Psoas muscle (tissue), 7 donors: ENCODE measurements at regions not wholly inside any gene's neighbourhood (a gene's known extent, or its start where the extent isn't known, plus 50 kb on each side); places are given as distances from the start of the nearest gene placed in this dataset.

Experiments used
- ATAC-seq, 4 donors: fragments of 200-7000 bp; cut with Tn5 transposase; one replicate each; pipeline ENCODE4 v1.9.1; 2020; ENCODE audit warnings: moderate library complexity in 3 of 4, mild to moderate bottlenecking in 2 of 4
- DNase-seq, 2 donors: peaks; one replicate each; pipeline ENCODE4 v3.0.0-alpha.2; 2020
- H3K27ac ChIP-seq: fragments of 200-600 bp; one replicate; pipeline ENCODE4 v1.8.0; 2022
- H3K27me3 ChIP-seq, 3 donors: fragments of 200-600 bp in 1 of 3; one replicate each; pipeline versions ENCODE4 v1.6.1 to v1.8.0; 2013 to 2022; ENCODE audit warnings: low read length in 2 of 3, mild to moderate bottlenecking in 2 of 3, moderate library complexity in 1 of 3; ENCODE audit not compliant: insufficient read depth in 3 of 3
- H3K36me3 ChIP-seq, 2 donors: fragments of 200-600 bp in 1 of 2; one replicate each; pipeline versions ENCODE4 v1.6.1 to v1.8.0; 2013 to 2022; ENCODE audit warnings: low read depth in 1 of 2, mild to moderate bottlenecking in 1 of 2, moderate library complexity in 1 of 2; ENCODE audit not compliant: insufficient read depth in 1 of 2
- H3K4me1 ChIP-seq: fragments of 200-600 bp; one replicate; pipeline ENCODE4 v1.8.0; 2022
- H3K4me3 ChIP-seq: fragments of 200-600 bp; one replicate; pipeline ENCODE4 v1.8.0; 2022; ENCODE audit warnings: mild to moderate bottlenecking
- H3K9me3 ChIP-seq: fragments of 200-600 bp; one replicate; pipeline ENCODE4 v1.8.0; 2022
- CTCF ChIP-seq: fragments of 200-600 bp; IDR thresholded peaks from one replicate; pipeline ENCODE4 v1.8.0; 2022; ENCODE audit warnings: antibody characterized with exemption
- WGBS, 3 donors: extraction: QIAGEN DNeasy Blood & Tissue Kit; methylation state at CpG; one replicate each; pipeline versions ENCODE4 v1.1.6 to v1.1.7; 2013; 5-methylcytosine and 5-hydroxymethylcytosine counted together
- intact Hi-C, 2 donors: fragments of 100-400 bp; cut with DNase I; formaldehyde crosslinking; loops; one replicate each; pipeline versions ENCODE4 v1.11.0 to v1.14.2; 2022
- donor health status: healthy with polysubstance abuse.
- donor health status: DM: no; HTN: no; CAD: no; lungs with moderate emphysema.
- donor health status: Bipolar disorder and iron deficiency.
- donor health status: healthy.
- donor health status: DM: yes; HTN: yes; CAD: no.
- donor health status: DM: no; HTN: no; CAD: no.
- donor health status: DM: yes; HTN: yes; CAD: no.

GRCh38 chr14:30077946-30078345, 150.3 kb upstream of the PRKD1 start:
- DNase-seq = no peak
- Histone ChIP-seq H3K4me1 (no peaks in the 10 kb centered on the region), H3K9me3 (no peaks in the 10 kb centered on the region), H3K27ac (no peak overlapping the region), H3K36me3 (no peaks in the 10 kb centered on the region), H3K27me3 (peaks cover 0 to 3% (median 0%) of the 10 kb centered on the region in 3 donors), H3K4me3 (no peak overlapping the region)
- no peak for ATAC-seq
- 41 to 76% (median 56%) methylated on average over 2 of the region's 2 CpGs for WGBS, 3 donors
- intact Hi-C loops = no loop called here
- TF ChIP-seq CTCF = no peak

GRCh38 chr14:30078811-30079402, 151.3 kb upstream of the PRKD1 start:
- DNase-seq = no peak
- no peak for ATAC-seq
- WGBS, 3 donors = 73 to 84% (median 79%) methylated on average over 8 of the region's 8 CpGs

GRCh38 chr14:30082486-30082885, 154.8 kb upstream of the PRKD1 start:
- Histone ChIP-seq H3K9me3 (no peaks in the 10 kb centered on the region), H3K27ac (no peak overlapping the region), H3K36me3 (no peaks in the 10 kb centered on the region), H3K4me3 (no peak overlapping the region), H3K4me1 (no peaks in the 10 kb centered on the region), H3K27me3 (peaks cover 0 to 3% (median 0%) of the 10 kb centered on the region in 3 donors)
- intact Hi-C loops = no loop called here
- DNase-seq = no peak
- no peak for TF ChIP-seq CTCF
- 76 to 87% (median 86%) methylated on average over 1 of the region's 1 CpG for WGBS, 3 donors
- ATAC-seq = no peak

More at GRCh38 chr14:30078811-30079402, 151.3 kb upstream of the PRKD1 start:
- Histone ChIP-seq H3K27me3 (peaks cover 0 to 3% (median 0%) of the 10 kb centered on the region in 3 donors), H3K9me3 (no peaks in the 10 kb centered on the region), H3K4me3 (no peak overlapping the region), H3K27ac (no peak overlapping the region), H3K36me3 (no peaks in the 10 kb centered on the region), H3K4me1 (no peaks in the 10 kb centered on the region)
- no peak for TF ChIP-seq CTCF
- intact Hi-C loops = no loop called here

GRCh38 chr14:30084811-30085210, 157.2 kb upstream of the PRKD1 start:
- 65 to 75% (median 67%) methylated on average over 3 of the region's 3 CpGs for whole genome bisulfite sequencing, 3 donors
- no peak for ATAC-seq

More at GRCh38 chr14:30084811-30085210, 157.2 kb upstream of the PRKD1 start:
- Histone ChIP-seq H3K4me3 (no peak overlapping the region), H3K27ac (no peak overlapping the region), H3K9me3 (peaks cover 7% of the 10 kb centered on the region), H3K36me3 (no peaks in the 10 kb centered on the region), H3K27me3 (peaks cover 0 to 3% (median 0%) of the 10 kb centered on the region in 3 donors), H3K4me1 (no peaks in the 10 kb centered on the region)
- intact Hi-C loops = no loop called here
- DNase-seq = no peak
- no peak for TF ChIP-seq CTCF
